Renal cortex interstitium (tissue), 11 donors: ENCODE measurements at regions not wholly inside any gene's neighbourhood (a gene's known extent, or its start where the extent isn't known, plus 50 kb on each side); places are given as distances from the start of the nearest gene placed in this dataset.

Experiments used
- DNase-seq, 11 donors: peaks; one replicate each; pipeline ENCODE4 v3.0.0-alpha.2; 2013; ENCODE audit warnings: low read depth in 9 of 11, low spot score in 4 of 11; ENCODE audit errors: extremely low read depth in 1 of 11

GRCh38 chr11:105268404-105269062, 129.0 kb upstream of the CARD18 start:
- DNase-seq = no peak

- DNase-seq = no peak
Measured at GRCh38 chr11:105265845-105266244, 126.3 kb upstream of the CARD18 start.

GRCh38 chr11:105260976-105261375, 121.4 kb upstream of the CARD18 start:
- no peak for DNase-seq

GRCh38 chr11:105245781-105246315, 106.3 kb upstream of the CARD18 start:
- DNase-seq = no peak

- DNase-seq = peak in 4 of 11 donors; percentile 1 to 17 (median 4)
Measured at GRCh38 chr11:105244160-105244825, 104.7 kb upstream of the CARD18 start.

- DNase-seq = no peak
Measured at GRCh38 chr11:105241136-105241535, 101.6 kb upstream of the CARD18 start.

- DNase-seq = no peak
Measured at GRCh38 chr11:105236664-105237063, 97.1 kb upstream of the CARD18 start.

GRCh38 chr11:105233285-105233684, 93.7 kb upstream of the CARD18 start:
- DNase-seq = no peak

GRCh38 chr11:105232021-105232420, 92.5 kb upstream of the CARD18 start:
- DNase-seq = no peak

- no peak for DNase-seq
Measured at GRCh38 chr11:105230586-105230985, 91.0 kb upstream of the CARD18 start.

GRCh38 chr11:105229761-105230160, 90.2 kb upstream of the CARD18 start:
- no peak for DNase-seq

GRCh38 chr11:105229257-105229656, 89.7 kb upstream of the CARD18 start:
- DNase-seq = no peak

- DNase-seq = no peak
Measured at GRCh38 chr11:105227363-105227762, 87.8 kb upstream of the CARD18 start.

- DNase-seq = no peak
Measured at GRCh38 chr11:105226766-105227165, 87.2 kb upstream of the CARD18 start.

GRCh38 chr11:105226091-105226490, 86.5 kb upstream of the CARD18 start:
- no peak for DNase-seq

- DNase-seq = no peak
Measured at GRCh38 chr11:105224482-105225253, 85.1 kb upstream of the CARD18 start.

- no peak for DNase-seq
Measured at GRCh38 chr11:105220121-105220520, 80.6 kb upstream of the CARD18 start.

- DNase-seq = no peak
Measured at GRCh38 chr11:105219670-105220069, 80.1 kb upstream of the CARD18 start.

- DNase-seq = no peak
Measured at GRCh38 chr11:105219269-105219668, 79.7 kb upstream of the CARD18 start.

- DNase-seq = no peak
Measured at GRCh38 chr11:105215528-105215927, 76.0 kb upstream of the CARD18 start.
